ENCODE measurements at regions not wholly inside any gene's neighbourhood (a gene's known extent, or its start where the extent isn't known, plus 50 kb on each side); places are given as distances from the start of the nearest gene placed in this dataset.

DNA sequence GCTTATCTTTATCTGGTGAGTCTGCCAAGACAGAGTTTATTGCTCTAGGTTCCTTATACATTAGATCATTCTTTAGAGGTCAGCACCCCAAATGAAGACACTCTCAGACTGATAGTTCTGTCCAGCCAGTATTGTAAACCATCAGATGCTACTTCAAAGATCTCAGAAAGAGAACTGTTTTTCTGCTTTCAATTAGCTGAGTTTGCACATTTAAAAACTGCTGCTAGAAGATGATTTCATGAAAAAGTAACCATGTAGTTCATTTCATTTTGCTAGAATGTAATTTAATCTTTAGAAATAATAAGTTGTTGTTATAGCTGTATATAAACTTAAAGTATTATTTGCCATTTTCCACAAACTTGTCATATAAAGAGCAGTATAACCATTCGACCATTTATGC, 344.5 kb upstream of the ATP5MC3 start:
- TF ChIP-seq, protein P1, sequence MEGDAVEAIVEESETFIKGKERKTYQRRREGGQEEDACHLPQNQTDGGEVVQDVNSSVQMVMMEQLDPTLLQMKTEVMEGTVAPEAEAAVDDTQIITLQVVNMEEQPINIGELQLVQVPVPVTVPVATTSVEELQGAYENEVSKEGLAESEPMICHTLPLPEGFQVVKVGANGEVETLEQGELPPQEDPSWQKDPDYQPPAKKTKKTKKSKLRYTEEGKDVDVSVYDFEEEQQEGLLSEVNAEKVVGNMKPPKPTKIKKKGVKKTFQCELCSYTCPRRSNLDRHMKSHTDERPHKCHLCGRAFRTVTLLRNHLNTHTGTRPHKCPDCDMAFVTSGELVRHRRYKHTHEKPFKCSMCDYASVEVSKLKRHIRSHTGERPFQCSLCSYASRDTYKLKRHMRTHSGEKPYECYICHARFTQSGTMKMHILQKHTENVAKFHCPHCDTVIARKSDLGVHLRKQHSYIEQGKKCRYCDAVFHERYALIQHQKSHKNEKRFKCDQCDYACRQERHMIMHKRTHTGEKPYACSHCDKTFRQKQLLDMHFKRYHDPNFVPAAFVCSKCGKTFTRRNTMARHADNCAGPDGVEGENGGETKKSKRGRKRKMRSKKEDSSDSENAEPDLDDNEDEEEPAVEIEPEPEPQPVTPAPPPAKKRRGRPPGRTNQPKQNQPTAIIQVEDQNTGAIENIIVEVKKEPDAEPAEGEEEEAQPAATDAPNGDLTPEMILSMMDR (IDR thresholded peaks at IDR 0.05; ENCODE audit: insufficient read depth, low read length, poor library complexity, severe bottlenecking) = no peak
- H3K4me3 ChIP-seq (ENCODE audit: low read depth, low read length) = no peak overlapping the region
- no peak for DNase-seq (ENCODE audit: low read depth)
- H3K27me3 ChIP-seq (ENCODE audit: control insufficient read depth, insufficient read depth, low read length) = no peaks in the 10 kb centered on the region
- no peaks in the 10 kb centered on the region for H3K36me3 ChIP-seq (ENCODE audit: control insufficient read depth, insufficient read depth, low read length)

DNA sequence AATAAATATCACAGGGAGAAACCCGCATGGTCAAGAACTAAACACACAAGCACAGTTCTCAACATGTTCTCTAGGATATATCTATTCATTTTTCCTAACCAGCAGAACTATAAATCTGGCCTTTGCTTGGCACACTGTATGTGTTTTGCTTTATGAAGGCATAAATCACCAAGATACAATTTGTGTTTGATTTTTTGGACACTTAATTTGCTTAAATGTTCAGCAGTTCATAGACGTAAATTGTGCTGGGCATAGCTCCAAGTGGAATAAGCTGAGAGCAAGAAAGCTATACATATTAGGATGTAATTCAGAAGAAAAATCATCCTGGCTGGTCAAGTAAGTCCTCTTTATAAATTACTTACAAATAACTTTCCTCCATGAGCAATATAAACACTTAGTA, 341.5 kb upstream of the ATP5MC3 start:
- no peaks in the 10 kb centered on the region for H3K27me3 ChIP-seq (ENCODE audit: control insufficient read depth, insufficient read depth, low read length)
- no peak overlapping the region for H3K4me3 ChIP-seq (ENCODE audit: low read depth, low read length)
- H3K36me3 ChIP-seq (ENCODE audit: control insufficient read depth, insufficient read depth, low read length) = no peaks in the 10 kb centered on the region
- TF ChIP-seq, protein P1 (IDR thresholded peaks at IDR 0.05; ENCODE audit: insufficient read depth, low read length, poor library complexity, severe bottlenecking) = no peak
- DNase-seq (ENCODE audit: low read depth) = no peak

DNA sequence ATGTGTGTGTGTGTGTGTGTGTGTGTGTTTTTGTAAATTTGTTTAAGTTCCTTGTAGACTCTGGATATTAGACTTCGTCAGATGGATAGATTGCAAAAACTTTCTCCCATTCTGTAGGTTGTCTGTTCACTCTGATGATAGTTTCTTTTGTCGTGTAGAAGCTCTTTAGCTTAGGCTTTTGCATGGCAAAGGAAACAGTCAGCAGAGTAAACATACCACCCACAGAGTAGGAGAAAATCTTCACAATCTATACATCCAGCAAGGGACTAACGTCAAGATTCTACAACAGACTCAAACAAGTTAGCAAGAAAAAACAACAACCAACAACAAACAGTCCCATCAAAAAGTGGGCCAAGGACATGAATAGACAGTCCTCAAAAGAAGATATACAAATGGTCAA, 336.7 kb upstream of the ATP5MC3 start:
- Histone ChIP-seq H3K4me3 (ENCODE audit: low read depth, low read length) (no peak overlapping the region), H3K36me3 (ENCODE audit: control insufficient read depth, insufficient read depth, low read length) (no peaks in the 10 kb centered on the region), H3K27me3 (ENCODE audit: control insufficient read depth, insufficient read depth, low read length) (no peaks in the 10 kb centered on the region)
- DNase-seq (ENCODE audit: low read depth) = no peak
- TF ChIP-seq, protein P1 (IDR thresholded peaks at IDR 0.05; ENCODE audit: insufficient read depth, low read length, poor library complexity, severe bottlenecking) = no peak

DNA sequence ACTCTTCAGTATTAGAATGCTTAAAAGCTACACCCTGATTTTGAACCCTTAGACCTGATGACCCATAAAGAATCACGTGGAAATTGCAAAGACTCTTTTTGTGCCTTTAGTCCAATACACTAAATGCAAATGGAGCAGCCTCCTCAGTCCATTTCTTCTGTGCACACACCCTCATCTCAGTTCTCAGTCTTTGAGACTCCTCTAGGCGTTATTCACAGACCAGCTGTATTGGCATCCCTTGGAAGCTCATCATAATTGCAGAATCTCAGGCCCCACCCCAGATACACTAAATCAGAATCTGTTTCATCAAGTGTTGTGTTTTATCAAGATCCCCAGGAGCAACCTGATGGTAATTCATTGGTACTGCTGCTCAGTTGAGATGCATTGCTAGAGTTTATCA, 335.0 kb upstream of the ATP5MC3 start:
- TF ChIP-seq, protein P1 (IDR thresholded peaks at IDR 0.05; ENCODE audit: insufficient read depth, low read length, poor library complexity, severe bottlenecking) = no peak
- H3K4me3 ChIP-seq (ENCODE audit: low read depth, low read length) = no peak overlapping the region
- no peak for DNase-seq (ENCODE audit: low read depth)
- no peaks in the 10 kb centered on the region for H3K36me3 ChIP-seq (ENCODE audit: control insufficient read depth, insufficient read depth, low read length)
- H3K27me3 ChIP-seq (ENCODE audit: control insufficient read depth, insufficient read depth, low read length) = no peaks in the 10 kb centered on the region

DNA sequence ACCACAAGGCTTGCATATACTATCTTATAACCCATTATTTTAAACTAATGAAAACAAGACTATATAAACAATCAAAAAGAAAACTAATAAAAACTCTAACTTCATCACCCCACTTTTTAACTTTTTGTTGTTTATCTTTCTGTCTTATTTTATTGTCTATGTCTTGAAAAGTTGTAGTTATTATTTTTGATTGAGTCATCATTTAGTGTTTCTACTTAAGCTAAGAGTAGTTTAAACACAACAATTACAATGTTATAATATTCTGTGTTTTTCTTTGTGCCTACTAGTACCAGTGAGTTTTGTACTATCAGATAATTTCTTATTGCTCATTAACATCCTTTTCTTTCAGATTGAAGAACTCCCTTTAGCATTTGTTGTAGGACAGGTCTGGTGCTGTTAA, 318.7 kb upstream of the ATP5MC3 start:
- DNase-seq (ENCODE audit: low read depth) = no peak
- H3K36me3 ChIP-seq (ENCODE audit: control insufficient read depth, insufficient read depth, low read length) = no peaks in the 10 kb centered on the region
- H3K27me3 ChIP-seq (ENCODE audit: control insufficient read depth, insufficient read depth, low read length) = no peaks in the 10 kb centered on the region
- H3K4me3 ChIP-seq (ENCODE audit: low read depth, low read length) = no peak overlapping the region
- TF ChIP-seq, protein P1 (IDR thresholded peaks at IDR 0.05; ENCODE audit: insufficient read depth, low read length, poor library complexity, severe bottlenecking) = no peak

DNA sequence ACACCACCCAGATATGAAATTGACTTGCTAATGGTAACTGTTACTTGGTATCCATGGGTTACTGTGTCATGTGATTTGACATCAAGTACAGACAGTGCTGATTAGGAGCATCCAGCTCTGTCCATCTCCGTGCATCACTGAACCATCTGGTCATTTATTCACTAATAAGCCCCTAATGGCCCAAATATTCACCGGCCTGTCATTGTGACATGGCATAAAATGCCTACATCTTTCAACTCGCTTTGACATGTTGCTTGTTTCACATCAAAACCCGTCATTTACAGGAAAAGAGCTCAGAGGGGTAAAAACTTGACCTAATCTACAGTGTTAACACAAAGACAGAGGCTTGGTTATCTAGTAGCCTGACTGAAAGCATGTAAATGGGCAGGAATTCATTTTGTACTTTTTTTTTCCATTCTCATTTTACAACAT, 308.9 kb upstream of the ATP5MC3 start:
- TF ChIP-seq, protein P1 (IDR thresholded peaks at IDR 0.05; ENCODE audit: insufficient read depth, low read length, poor library complexity, severe bottlenecking) = no peak
- no peak for DNase-seq (ENCODE audit: low read depth)

More for the DNA sequence above, 308.9 kb upstream of the ATP5MC3 start:
- Histone ChIP-seq H3K27me3 (ENCODE audit: control insufficient read depth, insufficient read depth, low read length) (no peaks in the 10 kb centered on the region), H3K4me3 (ENCODE audit: low read depth, low read length) (no peak overlapping the region), H3K36me3 (ENCODE audit: control insufficient read depth, insufficient read depth, low read length) (no peaks in the 10 kb centered on the region)
